SU-DHL-6 (cell line): ENCODE measurements at regions not wholly inside any gene's neighbourhood (a gene's known extent, or its start where the extent isn't known, plus 50 kb on each side); places are given as distances from the start of the nearest gene placed in this dataset.
A peak's percentile ranks its signal among the peaks of the same experiment; 100 is the strongest.

Source experiments
- H2AFZ ChIP-seq: fragments of 200-600 bp; sonication (generic); 2 replicates; pipeline ENCODE4 v1.6.1; 2014; ENCODE audit warnings: low read depth, mild to moderate bottlenecking, moderate library complexity, mixed read lengths, antibody characterized with exemption, low read length; ENCODE audit not compliant: severe bottlenecking
- H3F3A ChIP-seq: fragments of 200-600 bp; shearing (Covaris generic); 2 replicates; pipeline ENCODE4 v1.6.0; 2016; ENCODE audit warnings: antibody characterized with exemption, mild to moderate bottlenecking; ENCODE audit not compliant: insufficient read depth
- H3K27ac ChIP-seq: fragments of 200-600 bp; sonication (generic); 2 replicates; pipeline ENCODE4 v1.5.1; 2016; ENCODE audit warnings: low read depth, mild to moderate bottlenecking, low read length, moderate library complexity, mixed read lengths
- H3K27me3 ChIP-seq: fragments of 200-600 bp; sonication (generic), shearing (Covaris generic); 2 replicates; pipeline ENCODE4 v1.6.0; 2014; ENCODE audit warnings: mild to moderate bottlenecking, low read length
- H3K36me3 ChIP-seq: fragments of 200-600 bp; sonication (generic); 2 replicates; pipeline ENCODE4 v1.6.1; 2014; ENCODE audit warnings: mild to moderate bottlenecking, low read length, mixed read lengths
- H3K4me2 ChIP-seq: fragments of 300-600, 200-600 bp; shearing (Covaris generic), sonication (generic); 2 replicates; pipeline ENCODE4 v1.6.0; 2014; ENCODE audit warnings: low read length, low read depth, mild to moderate bottlenecking; ENCODE audit not compliant: poor library complexity, severe bottlenecking
- H3K4me3 ChIP-seq: fragments of 200-600 bp; sonication (generic); 2 replicates; pipeline ENCODE4 v1.5.1; 2014; ENCODE audit warnings: antibody characterized with exemption, low read length, mild to moderate bottlenecking, mixed read lengths; ENCODE audit not compliant: insufficient read depth, poor library complexity, severe bottlenecking
- H3K79me2 ChIP-seq: fragments of 200-600 bp; sonication (generic); 2 replicates; pipeline ENCODE4 v1.6.1; 2014; ENCODE audit warnings: mild to moderate bottlenecking, low read length, moderate library complexity; ENCODE audit not compliant: insufficient read depth
- H3K9ac ChIP-seq: fragments of 200-600 bp; sonication (generic); 2 replicates; pipeline ENCODE4 v1.7.0; 2014; ENCODE audit warnings: mild to moderate bottlenecking, low read length
- H3K9me2 ChIP-seq: fragments of 200-600 bp; sonication (generic); replicated peaks from 2 replicates; pipeline ENCODE4 v1.6.1; 2014; ENCODE audit warnings: low read length; ENCODE audit not compliant: insufficient read depth
- H3K9me3 ChIP-seq: fragments of 200-600 bp; sonication (generic); 2 replicates; pipeline ENCODE4 v1.6.1; 2014; ENCODE audit warnings: low read length, mixed read lengths; ENCODE audit not compliant: insufficient read depth
- H4K20me1 ChIP-seq: fragments of 200-600 bp; sonication (generic); 2 replicates; pipeline ENCODE4 v1.6.1; 2014; ENCODE audit warnings: low read depth, mild to moderate bottlenecking, antibody characterized with exemption, low read length, moderate library complexity, mixed read lengths
- CTCF ChIP-seq: fragments of 200-600 bp; sonication (generic); IDR thresholded peaks from one replicate; pipeline ENCODE4 v1.5.1; 2017; ENCODE audit warnings: antibody characterized with exemption, mild to moderate bottlenecking, low read length, moderate library complexity; ENCODE audit not compliant: insufficient read depth, poor library complexity, severe bottlenecking
- EZH2phosphoT487 ChIP-seq: fragments of 200-600 bp; sonication (generic), shearing (Covaris generic); conservative IDR thresholded peaks from 2 replicates; pipeline ENCODE4 v1.6.1; 2018; ENCODE audit warnings: mild to moderate bottlenecking, antibody characterized with exemption, low read length, moderate library complexity, mixed read lengths

- peak overlapping the region; percentile 11 for H3K4me3 ChIP-seq
- peak overlapping the region; percentile 56 for H3K9ac ChIP-seq
- TF ChIP-seq CTCF (no peak), EZH2phosphoT487 (no peak)
- no peaks in the 10 kb centered on the region for H3K36me3 ChIP-seq
- H3K9me2 ChIP-seq: no peaks in the 10 kb centered on the region
- no peaks in the 10 kb centered on the region for H3K27me3 ChIP-seq
- peak overlapping the region; percentile 55 for H3K4me2 ChIP-seq
- H3K79me2 ChIP-seq: no peaks in the 10 kb centered on the region
- H4K20me1 ChIP-seq: no peaks in the 10 kb centered on the region
- no peak overlapping the region for H2AFZ ChIP-seq
- H3K9me3 ChIP-seq: no peaks in the 10 kb centered on the region; the same call in 1 of the 2 replicates
- peak overlapping the region; percentile 95 for H3K27ac ChIP-seq
- H3F3A ChIP-seq: peaks cover 65% of the 10 kb centered on the region
Observed at GRCh38 chr5:173825215-173825865, 62.8 kb upstream of the CPEB4 start.

GRCh38 chr5:173826086-173826427 is 62.1 kb upstream of the CPEB4 start:
- Histone ChIP-seq H3K9me3 (no peaks in the 10 kb centered on the region; the same call in 1 of the 2 replicates), H3K9ac (no peak overlapping the region), H3F3A (peaks cover 58% of the 10 kb centered on the region), H3K79me2 (no peaks in the 10 kb centered on the region), H3K9me2 (no peaks in the 10 kb centered on the region), H3K27ac (peak overlapping the region; percentile 95), H2AFZ (no peak overlapping the region), H4K20me1 (no peaks in the 10 kb centered on the region), H3K4me2 (peak overlapping the region; percentile 55), H3K4me3 (no peak overlapping the region), H3K36me3 (no peaks in the 10 kb centered on the region), H3K27me3 (no peaks in the 10 kb centered on the region)
- TF ChIP-seq EZH2phosphoT487 (no peak), CTCF (no peak)

- Histone ChIP-seq H3K36me3 (no peaks in the 10 kb centered on the region), H2AFZ (peak overlapping the region; percentile 8), H3K9me2 (no peaks in the 10 kb centered on the region), H3K27ac (peak overlapping the region; percentile 95), H4K20me1 (no peaks in the 10 kb centered on the region), H3K27me3 (no peaks in the 10 kb centered on the region), H3K9ac (peak overlapping the region; percentile 5; the same call in 1 of the 2 replicates), H3F3A (peaks cover 54% of the 10 kb centered on the region), H3K4me2 (peak overlapping the region; percentile 55), H3K9me3 (no peaks in the 10 kb centered on the region; the same call in 1 of the 2 replicates), H3K79me2 (no peaks in the 10 kb centered on the region), H3K4me3 (no peak overlapping the region)
- TF ChIP-seq EZH2phosphoT487 (no peak), CTCF (no peak)
Observed at GRCh38 chr5:173826428-173827350, 61.5 kb upstream of the CPEB4 start.
